NCI-H1417 (cell line): ENCODE measurements at regions not wholly inside any gene's neighbourhood (a gene's known extent, or its start where the extent isn't known, plus 50 kb on each side); places are given as distances from the start of the nearest gene placed in this dataset.
"Not testable (repeated sequence)": the region's sequence is repeated elsewhere in the genome, so short reads cannot be mapped to it uniquely, and the experiment has no call there.

Source experiments
- DNase-seq, 3 experiments: peaks; one replicate each; lab custom pipeline; 2025; lab: John Stamatoyannopoulos, UW

- DNase-seq: no peak
Observed at GRCh38 chr15:37416103-37416502, 315.8 kb upstream of the MEIS2 start.

GRCh38 chr15:37425541-37425940 is 325.2 kb upstream of the MEIS2 start:
- DNase-seq: no peak

GRCh38 chr15:37427393-37427792 is 327.0 kb upstream of the MEIS2 start:
- not testable (repeated sequence) for DNase-seq

- no peak for DNase-seq
Observed at GRCh38 chr15:37446921-37447320, 346.6 kb upstream of the MEIS2 start.

- DNase-seq: no peak
Observed at GRCh38 chr15:37452498-37452897, 352.1 kb upstream of the MEIS2 start.

- DNase-seq: no peak
Observed at GRCh38 chr15:37480482-37480881, 380.1 kb upstream of the MEIS2 start.

- no peak for DNase-seq
Observed at GRCh38 chr15:37481126-37481525, 380.8 kb upstream of the MEIS2 start.

GRCh38 chr15:37483779-37484178 is 383.4 kb upstream of the MEIS2 start:
- DNase-seq: no peak

GRCh38 chr15:37485056-37485455 is 384.7 kb upstream of the MEIS2 start:
- DNase-seq: no peak

- no peak for DNase-seq
Observed at GRCh38 chr15:37490707-37491106, 390.4 kb upstream of the MEIS2 start.

- DNase-seq: no peak
Observed at GRCh38 chr15:37516621-37517020, 416.3 kb upstream of the MEIS2 start.

- DNase-seq: no peak
Observed at GRCh38 chr15:37517191-37517895, 417.0 kb upstream of the MEIS2 start.

GRCh38 chr15:37518436-37518835 is 416.0 kb upstream of the TMCO5A start:
- no peak for DNase-seq

GRCh38 chr15:37520026-37520425 is 414.4 kb upstream of the TMCO5A start:
- DNase-seq: no peak

- DNase-seq: no peak
Observed at GRCh38 chr15:37520882-37521281, 413.6 kb upstream of the TMCO5A start.

- no peak for DNase-seq
Observed at GRCh38 chr15:37524601-37525000, 409.8 kb upstream of the TMCO5A start.

- DNase-seq: no peak
Observed at GRCh38 chr15:37528432-37528831, 406.0 kb upstream of the TMCO5A start.

GRCh38 chr15:37536967-37537605 is 397.4 kb upstream of the TMCO5A start:
- DNase-seq: no peak

GRCh38 chr15:37537802-37538201 is 396.6 kb upstream of the TMCO5A start:
- DNase-seq: no peak

- no peak for DNase-seq
Observed at GRCh38 chr15:37548116-37548515, 386.3 kb upstream of the TMCO5A start.

GRCh38 chr15:37550360-37551024 is 383.9 kb upstream of the TMCO5A start:
- DNase-seq: no peak

- DNase-seq: no peak
Observed at GRCh38 chr15:37572401-37572800, 362.0 kb upstream of the TMCO5A start.

GRCh38 chr15:37574985-37575384 is 359.5 kb upstream of the TMCO5A start:
- DNase-seq: no peak
